ENCODE measurements at regions not wholly inside any gene's neighbourhood (a gene's known extent, or its start where the extent isn't known, plus 50 kb on each side); places are given as distances from the start of the nearest gene placed in this dataset.

GRCh38 chr4:175875993-175876771, 64.1 kb upstream of the GPM6A start:
- DNase-seq (ENCODE audit: low spot score): no peak

GRCh38 chr4:175882891-175883290, 70.8 kb upstream of the GPM6A start:
- Histone ChIP-seq H3K4me2 (no peak overlapping the region), H3K27ac (ENCODE audit: low read depth) (no peak overlapping the region), H3K79me2 (replicated peaks; ENCODE audit: insufficient read depth) (no peaks in the 10 kb centered on the region), H4K20me1 (replicated peaks; ENCODE audit: insufficient read depth) (no peaks in the 10 kb centered on the region), H3K4me1 (ENCODE audit: insufficient read depth) (no peaks in the 10 kb centered on the region), H3K9me2 (ENCODE audit: insufficient read depth) (no peaks in the 10 kb centered on the region), H3K36me3 (ENCODE audit: insufficient read depth) (no peaks in the 10 kb centered on the region), H3K4me3 (no peak overlapping the region), H2AFZ (no peak overlapping the region), H3K27me3 (ENCODE audit: insufficient read depth) (no peaks in the 10 kb centered on the region), H3F3A (replicated peaks; ENCODE audit: low read depth) (no peaks in the 10 kb centered on the region)
- Mint-ChIP-seq H3K4me1 (no peaks in the 10 kb centered on the region), H3K27ac (no peak overlapping the region), H3K27me3 (ENCODE audit: insufficient read depth, low read depth, poor library complexity) (no peaks in the 10 kb centered on the region), H3K36me3 (ENCODE audit: low read depth) (peaks cover 10% of the 10 kb centered on the region; the same call in 2 of the 3 replicates), H3K9me3 (peaks cover 11% of the 10 kb centered on the region; the same call in 2 of the 3 replicates), H3K4me3 (no peak overlapping the region)
- ATAC-seq (no peak), DNase-seq (ENCODE audit: low spot score) (no peak)
- TF ChIP-seq POLR2AphosphoS5 (IDR thresholded peaks at IDR 0.05; ENCODE audit: low read depth) (no peak), CREB1 (CRISPR knock-in tag; IDR thresholded peaks at IDR 0.05; ENCODE audit: low read depth) (no peak), JUNB (IDR thresholded peaks at IDR 0.05; ENCODE audit: unreplicated experiment) (no peak), STAT1 (IDR thresholded peaks at IDR 0.05; ENCODE audit: unreplicated experiment) (no peak), ZNF114 (CRISPR knock-in tag; IDR thresholded peaks at IDR 0.05) (no peak), EZH2phosphoT487 (IDR thresholded peaks at IDR 0.05; ENCODE audit: unreplicated experiment) (no peak), CTCF (conservative IDR thresholded peaks at IDR 0.05; ENCODE audit: low read depth in 2 of 2) (no peak), REST (IDR thresholded peaks at IDR 0.05; ENCODE audit: unreplicated experiment) (no peak)

More at GRCh38 chr4:175875993-175876771, 64.1 kb upstream of the GPM6A start:
- Histone ChIP-seq H3K4me1 (ENCODE audit: insufficient read depth) (no peaks in the 10 kb centered on the region), H3K36me3 (ENCODE audit: insufficient read depth) (no peaks in the 10 kb centered on the region), H3F3A (replicated peaks; ENCODE audit: low read depth) (no peaks in the 10 kb centered on the region), H3K27ac (ENCODE audit: low read depth) (no peak overlapping the region), H3K4me2 (no peak overlapping the region), H3K9me2 (ENCODE audit: insufficient read depth) (no peaks in the 10 kb centered on the region), H3K79me2 (replicated peaks; ENCODE audit: insufficient read depth) (no peaks in the 10 kb centered on the region), H4K20me1 (replicated peaks; ENCODE audit: insufficient read depth) (no peaks in the 10 kb centered on the region), H2AFZ (no peak overlapping the region), H3K4me3 (no peak overlapping the region), H3K27me3 (ENCODE audit: insufficient read depth) (no peaks in the 10 kb centered on the region)
- Mint-ChIP-seq H3K36me3 (ENCODE audit: low read depth) (peaks cover 6% of the 10 kb centered on the region; the same call in 2 of the 3 replicates), H3K27me3 (ENCODE audit: insufficient read depth, low read depth, poor library complexity) (no peaks in the 10 kb centered on the region), H3K4me1 (no peaks in the 10 kb centered on the region), H3K4me3 (no peak overlapping the region), H3K27ac (no peak overlapping the region), H3K9me3 (peaks cover 11% of the 10 kb centered on the region; the same call in 2 of the 3 replicates)
- no peak for ATAC-seq
- TF ChIP-seq ETS1 (IDR thresholded peaks at IDR 0.05) (no peak), STAT1 (IDR thresholded peaks at IDR 0.05; ENCODE audit: unreplicated experiment) (no peak), ZNF331 (CRISPR knock-in tag; IDR thresholded peaks at IDR 0.05; ENCODE audit: low read depth) (no peak), EZH2phosphoT487 (IDR thresholded peaks at IDR 0.05; ENCODE audit: unreplicated experiment) (no peak), NANOG (IDR thresholded peaks at IDR 0.05; ENCODE audit: borderline replicate concordance) (no peak), CTCF (conservative IDR thresholded peaks at IDR 0.05; ENCODE audit: low read depth in 2 of 2) (no peak), CREB1 (CRISPR knock-in tag; IDR thresholded peaks at IDR 0.05; ENCODE audit: low read depth) (no peak)
